ENCODE measurements at regions not wholly inside any gene's neighbourhood (a gene's known extent, or its start where the extent isn't known, plus 50 kb on each side); places are given as distances from the start of the nearest gene placed in this dataset.

DNA sequence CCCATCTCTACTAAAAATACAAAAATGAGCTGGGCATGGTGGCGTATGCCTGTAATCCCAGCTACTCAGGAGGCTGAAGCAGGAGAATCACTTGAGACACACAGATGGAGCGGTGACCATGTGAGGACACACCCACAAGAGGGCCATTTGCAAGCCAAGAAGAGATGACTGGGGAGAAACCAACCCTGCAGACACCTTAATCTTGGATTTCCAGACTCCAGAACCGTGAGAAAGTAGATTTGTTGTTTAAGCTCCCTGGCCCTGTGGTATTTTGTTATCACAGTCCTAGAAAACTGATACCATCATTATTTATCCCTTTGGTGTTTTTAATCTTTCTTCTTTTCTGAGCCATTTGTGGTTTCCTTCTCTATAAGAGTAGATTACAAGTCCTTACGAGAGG is 88.6 kb upstream of the ID2 start:
- no peak for TF ChIP-seq POLR2AphosphoS5 (IDR thresholded peaks at IDR 0.05)
- TF ChIP-seq MXI1 (conservative IDR thresholded peaks at IDR 0.05; ENCODE audit: poor library complexity, severe bottlenecking) = no peak
- TF ChIP-seq, protein P1, sequence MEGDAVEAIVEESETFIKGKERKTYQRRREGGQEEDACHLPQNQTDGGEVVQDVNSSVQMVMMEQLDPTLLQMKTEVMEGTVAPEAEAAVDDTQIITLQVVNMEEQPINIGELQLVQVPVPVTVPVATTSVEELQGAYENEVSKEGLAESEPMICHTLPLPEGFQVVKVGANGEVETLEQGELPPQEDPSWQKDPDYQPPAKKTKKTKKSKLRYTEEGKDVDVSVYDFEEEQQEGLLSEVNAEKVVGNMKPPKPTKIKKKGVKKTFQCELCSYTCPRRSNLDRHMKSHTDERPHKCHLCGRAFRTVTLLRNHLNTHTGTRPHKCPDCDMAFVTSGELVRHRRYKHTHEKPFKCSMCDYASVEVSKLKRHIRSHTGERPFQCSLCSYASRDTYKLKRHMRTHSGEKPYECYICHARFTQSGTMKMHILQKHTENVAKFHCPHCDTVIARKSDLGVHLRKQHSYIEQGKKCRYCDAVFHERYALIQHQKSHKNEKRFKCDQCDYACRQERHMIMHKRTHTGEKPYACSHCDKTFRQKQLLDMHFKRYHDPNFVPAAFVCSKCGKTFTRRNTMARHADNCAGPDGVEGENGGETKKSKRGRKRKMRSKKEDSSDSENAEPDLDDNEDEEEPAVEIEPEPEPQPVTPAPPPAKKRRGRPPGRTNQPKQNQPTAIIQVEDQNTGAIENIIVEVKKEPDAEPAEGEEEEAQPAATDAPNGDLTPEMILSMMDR (IDR thresholded peaks at IDR 0.05; ENCODE audit: poor library complexity, severe bottlenecking) = no peak
- no peak for TF ChIP-seq SMC3 (conservative IDR thresholded peaks at IDR 0.05; ENCODE audit: poor library complexity)
- TF ChIP-seq RAD21 (conservative IDR thresholded peaks at IDR 0.05) = no peak
- TF ChIP-seq EZH2 (IDR thresholded peaks at IDR 0.05; ENCODE audit: borderline replicate concordance, insufficient read depth, low read length, poor library complexity, severe bottlenecking) = no peak
- no peak for TF ChIP-seq EP300 (conservative IDR thresholded peaks at IDR 0.05; ENCODE audit: poor library complexity, severe bottlenecking)
- no peak for TF ChIP-seq TAF1 (IDR thresholded peaks at IDR 0.05; ENCODE audit: low read depth)
- TF ChIP-seq, protein P2, sequence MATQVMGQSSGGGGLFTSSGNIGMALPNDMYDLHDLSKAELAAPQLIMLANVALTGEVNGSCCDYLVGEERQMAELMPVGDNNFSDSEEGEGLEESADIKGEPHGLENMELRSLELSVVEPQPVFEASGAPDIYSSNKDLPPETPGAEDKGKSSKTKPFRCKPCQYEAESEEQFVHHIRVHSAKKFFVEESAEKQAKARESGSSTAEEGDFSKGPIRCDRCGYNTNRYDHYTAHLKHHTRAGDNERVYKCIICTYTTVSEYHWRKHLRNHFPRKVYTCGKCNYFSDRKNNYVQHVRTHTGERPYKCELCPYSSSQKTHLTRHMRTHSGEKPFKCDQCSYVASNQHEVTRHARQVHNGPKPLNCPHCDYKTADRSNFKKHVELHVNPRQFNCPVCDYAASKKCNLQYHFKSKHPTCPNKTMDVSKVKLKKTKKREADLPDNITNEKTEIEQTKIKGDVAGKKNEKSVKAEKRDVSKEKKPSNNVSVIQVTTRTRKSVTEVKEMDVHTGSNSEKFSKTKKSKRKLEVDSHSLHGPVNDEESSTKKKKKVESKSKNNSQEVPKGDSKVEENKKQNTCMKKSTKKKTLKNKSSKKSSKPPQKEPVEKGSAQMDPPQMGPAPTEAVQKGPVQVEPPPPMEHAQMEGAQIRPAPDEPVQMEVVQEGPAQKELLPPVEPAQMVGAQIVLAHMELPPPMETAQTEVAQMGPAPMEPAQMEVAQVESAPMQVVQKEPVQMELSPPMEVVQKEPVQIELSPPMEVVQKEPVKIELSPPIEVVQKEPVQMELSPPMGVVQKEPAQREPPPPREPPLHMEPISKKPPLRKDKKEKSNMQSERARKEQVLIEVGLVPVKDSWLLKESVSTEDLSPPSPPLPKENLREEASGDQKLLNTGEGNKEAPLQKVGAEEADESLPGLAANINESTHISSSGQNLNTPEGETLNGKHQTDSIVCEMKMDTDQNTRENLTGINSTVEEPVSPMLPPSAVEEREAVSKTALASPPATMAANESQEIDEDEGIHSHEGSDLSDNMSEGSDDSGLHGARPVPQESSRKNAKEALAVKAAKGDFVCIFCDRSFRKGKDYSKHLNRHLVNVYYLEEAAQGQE (IDR thresholded peaks at IDR 0.05; ENCODE audit: borderline replicate concordance) = no peak

Measured in neural cell (in vitro differentiated cells).